HCT116 (cell line): ENCODE measurements at regions not wholly inside any gene's neighbourhood (a gene's known extent, or its start where the extent isn't known, plus 50 kb on each side); places are given as distances from the start of the nearest gene placed in this dataset.

Experiments used
- ATAC-seq: fragments of 200-7000 bp; cut with Tn5 transposase; 2 replicates; pipeline ENCODE4 v1.9.1; 2020; ENCODE audit warnings: mild to moderate bottlenecking, moderate library complexity
- BruUV-seq: library from RNA; stranded (reverse); fragments of 400-500 nt; replicated peaks from 2 replicates; lab custom pipeline; 2021; lab: Mats Ljungman, UMichigan
- CTCF ChIA-PET: fragments of 300-600 bp; sonication (Branson Sonifier 250); formaldehyde crosslinking; loops from one replicate; lab custom pipeline; 2021; ENCODE audit warnings: antibody characterized with exemption; lab: Charles Lee
- POLR2A ChIA-PET: fragments of 300-600, 350-600 bp; sonication (Branson Sonifier 250); formaldehyde crosslinking; loops from one replicate; lab custom pipeline; 2021; ENCODE audit warnings: antibody characterized with exemption; lab: Charles Lee
- RAD21 ChIA-PET, 2 experiments: fragments of 300-600 bp; sonication (Branson Sonifier 250); formaldehyde crosslinking; loops; one replicate each; lab custom pipeline; 2023; ENCODE audit warnings: low total read pairs in 2 of 2; ENCODE audit not compliant: uncharacterized antibody in 2 of 2, unreplicated experiment in 2 of 2, low non-redundant PET in 1 of 2; lab: Charles Lee
- DNase-seq: peaks from one replicate; pipeline ENCODE4 v3.0.0-alpha.2; 2010; ENCODE audit warnings: low read depth, low spot score
- H2AFZ ChIP-seq: fragments of 200-600 bp; shearing (Covaris generic), sonication (generic); 2 replicates; pipeline ENCODE4 v1.6.1; 2017; ENCODE audit warnings: low read depth, mixed run types, mixed read lengths, antibody characterized with exemption, low read length; ENCODE audit not compliant: poor library complexity, severe bottlenecking
- H3K27ac ChIP-seq: 2 replicates; pipeline ENCODE4 v1.5.1; 2012; ENCODE audit warnings: low read depth, low read length
- H3K27me3 ChIP-seq: fragments of 200-600 bp; sonication (generic); 2 replicates; pipeline ENCODE4 v1.6.1; 2016; ENCODE audit warnings: mixed run types, low read length, mixed read lengths; ENCODE audit not compliant: insufficient read depth
- H3K36me3 ChIP-seq, 2 experiments: fragments of 200-500 bp in 1 of 2; fragments of 200-600 bp in 1 of 2; sonication (Bioruptor generic) in 1 of 2; sonication (generic) in 1 of 2; 2 replicates each; pipeline versions ENCODE4 v1.5.1 to v1.6.1; 2014 to 2016; ENCODE audit warnings: low read length in 2 of 2, inconsistent platforms in 1 of 2, mixed read lengths in 1 of 2, mixed run types in 1 of 2; ENCODE audit not compliant: insufficient read depth in 2 of 2, control insufficient read depth in 1 of 2
- H3K4me1 ChIP-seq, 2 experiments: fragments of 200-600 bp in 1 of 2; sonication (generic) in 1 of 2; 2 replicates each; pipeline versions ENCODE4 v1.5.1 to v1.6.1; 2012 to 2017; ENCODE audit warnings: low read length in 2 of 2, inconsistent platforms in 1 of 2, mild to moderate bottlenecking in 1 of 2, mixed read lengths in 1 of 2, mixed run types in 1 of 2, moderate library complexity in 1 of 2; ENCODE audit not compliant: insufficient read depth in 2 of 2, control insufficient read depth in 1 of 2
- H3K4me2 ChIP-seq: fragments of 200-600 bp; sonication (generic); 2 replicates; pipeline ENCODE4 v1.6.1; 2017; ENCODE audit warnings: mixed run types, low read length, mixed read lengths
- H3K4me3 ChIP-seq, 2 experiments: fragments of 200-600 bp in 1 of 2; sonication (generic) in 1 of 2; replicated peaks in 1 of 2; 2 replicates each; pipeline ENCODE4 v1.5.1; 2011 to 2016; ENCODE audit warnings: low read length in 2 of 2, control low read depth in 1 of 2, low read depth in 1 of 2, mild to moderate bottlenecking in 1 of 2, mixed read lengths in 1 of 2, mixed run types in 1 of 2
- H3K79me2 ChIP-seq: fragments of 200-600 bp; sonication (generic); 2 replicates; pipeline ENCODE4 v1.6.1; 2017; ENCODE audit warnings: mild to moderate bottlenecking, mixed run types, low read length, moderate library complexity, mixed read lengths; ENCODE audit not compliant: insufficient read depth
- H3K9ac ChIP-seq: fragments of 200-600 bp; sonication (generic); 2 replicates; pipeline ENCODE4 v1.6.1; 2016; ENCODE audit warnings: low read length, mixed read lengths
- H3K9me2 ChIP-seq: fragments of 200-600 bp; sonication (generic), shearing (Covaris generic); 2 replicates; pipeline ENCODE4 v1.6.1; 2017; ENCODE audit warnings: mixed run types, mild to moderate bottlenecking, moderate library complexity; ENCODE audit not compliant: insufficient read depth
- H3K9me3 ChIP-seq, 2 experiments: fragments of 200-500 bp in 1 of 2; fragments of 200-600 bp in 1 of 2; sonication (Bioruptor generic) in 1 of 2; sonication (generic) in 1 of 2; 2 replicates each; pipeline ENCODE4 v1.6.1; 2014 to 2017; ENCODE audit warnings: low read length in 2 of 2, mixed read lengths in 2 of 2, inconsistent platforms in 1 of 2, low read depth in 1 of 2, mild to moderate bottlenecking in 1 of 2, mixed run types in 1 of 2, moderate library complexity in 1 of 2; ENCODE audit not compliant: control insufficient read depth in 1 of 2, insufficient read depth in 1 of 2
- H4K20me1 ChIP-seq: fragments of 200-600 bp; sonication (generic), shearing (Covaris generic); 2 replicates; pipeline ENCODE4 v1.6.1; 2017; ENCODE audit warnings: mixed run types, mild to moderate bottlenecking, moderate library complexity; ENCODE audit not compliant: insufficient read depth
- CBX3 ChIP-seq: IDR thresholded peaks from 2 replicates; pipeline ENCODE4 v1.6.1; 2012; ENCODE audit warnings: low read depth
- CEBPB ChIP-seq: IDR thresholded peaks from 2 replicates; pipeline ENCODE4 v1.6.1; 2012; ENCODE audit warnings: low read depth
- EGR1 ChIP-seq: IDR thresholded peaks from 2 replicates; pipeline ENCODE4 v1.6.1; 2012; ENCODE audit warnings: low read depth
- EZH2 ChIP-seq: fragments of 200-600 bp; sonication (generic); IDR thresholded peaks from 2 replicates; pipeline ENCODE4 v1.6.1; 2017; ENCODE audit warnings: antibody characterized with exemption, mixed run types
- EZH2phosphoT487 ChIP-seq: fragments of 200-600 bp; IDR thresholded peaks from 2 replicates; pipeline ENCODE4 v1.6.1; 2018; ENCODE audit warnings: antibody characterized with exemption, borderline replicate concordance
- JUND ChIP-seq: IDR thresholded peaks from 2 replicates; pipeline ENCODE4 v1.6.1; 2012
- POLR2AphosphoS5 ChIP-seq: IDR thresholded peaks from 2 replicates; pipeline ENCODE4 v1.6.1; 2011; ENCODE audit warnings: mild to moderate bottlenecking, low read depth, low read length, moderate library complexity
- RAD21 ChIP-seq: IDR thresholded peaks from 2 replicates; pipeline ENCODE4 v1.6.1; 2012; ENCODE audit warnings: low read depth, mild to moderate bottlenecking
- SIN3A ChIP-seq: IDR thresholded peaks from 2 replicates; pipeline ENCODE4 v1.6.1; 2012; ENCODE audit warnings: low read depth
- SP1 ChIP-seq: IDR thresholded peaks from 2 replicates; pipeline ENCODE4 v1.6.1; 2012; ENCODE audit warnings: low read depth
- SRF ChIP-seq: IDR thresholded peaks from 2 replicates; pipeline ENCODE4 v1.6.1; 2012; ENCODE audit warnings: low read depth
- YY1 ChIP-seq: IDR thresholded peaks from 2 replicates; pipeline ENCODE4 v1.6.1; 2011; ENCODE audit warnings: low read length, low read depth, moderate library complexity, mild to moderate bottlenecking; ENCODE audit not compliant: insufficient replicate concordance; ENCODE audit errors: extremely low read depth
- ZNF274 ChIP-seq: fragments of 200-500 bp; sonication (Bioruptor generic); IDR thresholded peaks from 2 replicates; pipeline ENCODE4 v1.6.1; 2014; ENCODE audit warnings: mild to moderate bottlenecking, low read depth, low read length, inconsistent platforms
- intact Hi-C: fragments of 100-400 bp; cut with micrococcal nuclease; formaldehyde crosslinking; loops from 2 replicates; pipeline ENCODE4 v1.10.0; 2022
- TF ChIP-seq, protein P1 (sequence below), 3 experiments: fragments of 200-600 bp in 1 of 3; sonication (generic) in 1 of 3; IDR thresholded peaks in 2 of 3; conservative IDR thresholded peaks in 1 of 3; 2 replicates each; pipeline ENCODE4 v1.5.1; 2012 to 2017; ENCODE audit warnings: low read depth in 2 of 3, low read length in 2 of 3, antibody characterized with exemption in 1 of 3, borderline replicate concordance in 1 of 3, control low read depth in 1 of 3, mild to moderate bottlenecking in 1 of 3, mixed read lengths in 1 of 3, mixed run types in 1 of 3, moderate library complexity in 1 of 3; ENCODE audit not compliant: insufficient read depth in 1 of 3
- TF ChIP-seq, protein P2 (sequence below): IDR thresholded peaks from 2 replicates; pipeline ENCODE4 v1.6.1; 2011; ENCODE audit warnings: mild to moderate bottlenecking, low read length, moderate library complexity; ENCODE audit not compliant: insufficient replicate concordance; ENCODE audit errors: extremely low read depth
- TF ChIP-seq, protein P3 (sequence below): IDR thresholded peaks from 2 replicates; pipeline ENCODE4 v1.6.1; 2012

DNA sequence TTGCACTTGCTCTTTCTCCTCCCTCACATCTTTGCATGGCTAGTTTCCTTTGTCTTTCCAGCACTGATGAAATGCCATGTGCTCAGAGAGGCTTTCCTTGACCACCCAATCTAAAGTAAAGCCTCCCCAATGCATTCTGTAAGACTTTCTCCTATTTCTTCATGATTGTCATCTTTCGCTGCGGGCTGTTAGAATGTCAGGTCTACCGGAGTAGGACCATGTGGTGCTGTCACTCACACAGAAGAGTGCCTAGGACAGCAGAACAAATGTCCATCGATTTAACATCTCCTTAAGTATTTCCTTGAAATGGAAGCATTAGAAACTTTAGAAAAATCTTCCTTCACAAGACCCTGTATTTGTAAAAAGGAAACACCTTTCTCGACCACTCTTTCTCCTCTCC, 99.9 kb upstream of the TMC3 start:
- Histone ChIP-seq H3K4me2 (no peak overlapping the region), H3K4me3 (no peak overlapping the region), H3K27ac (no peak overlapping the region), H3K79me2 (no peaks in the 10 kb centered on the region), H3K4me1 (no peaks in the 10 kb centered on the region), H3K9ac (no peak overlapping the region), H3K9me3 (no peaks in the 10 kb centered on the region), H3K9me2 (no peaks in the 10 kb centered on the region), H3K27me3 (peaks cover 30% of the 10 kb centered on the region; the same call in 1 of the 2 replicates), H2AFZ (no peak overlapping the region), H4K20me1 (no peaks in the 10 kb centered on the region), H3K36me3 (no peaks in the 10 kb centered on the region)
- ChIA-PET CTCF (no interaction called here), POLR2A (no interaction called here), RAD21 (no interaction called here)
- DNase-seq (no peak), ATAC-seq (no peak)
- TF ChIP-seq SIN3A (no peak), SRF (no peak), YY1 (no peak), SP1 (no peak), JUND (no peak), EGR1 (no peak), EZH2 (no peak), ZNF274 (no peak), POLR2AphosphoS5 (no peak), EZH2phosphoT487 (no peak), CEBPB (no peak), RAD21 (no peak), CBX3 (no peak)
- TF ChIP-seq, protein P1, sequence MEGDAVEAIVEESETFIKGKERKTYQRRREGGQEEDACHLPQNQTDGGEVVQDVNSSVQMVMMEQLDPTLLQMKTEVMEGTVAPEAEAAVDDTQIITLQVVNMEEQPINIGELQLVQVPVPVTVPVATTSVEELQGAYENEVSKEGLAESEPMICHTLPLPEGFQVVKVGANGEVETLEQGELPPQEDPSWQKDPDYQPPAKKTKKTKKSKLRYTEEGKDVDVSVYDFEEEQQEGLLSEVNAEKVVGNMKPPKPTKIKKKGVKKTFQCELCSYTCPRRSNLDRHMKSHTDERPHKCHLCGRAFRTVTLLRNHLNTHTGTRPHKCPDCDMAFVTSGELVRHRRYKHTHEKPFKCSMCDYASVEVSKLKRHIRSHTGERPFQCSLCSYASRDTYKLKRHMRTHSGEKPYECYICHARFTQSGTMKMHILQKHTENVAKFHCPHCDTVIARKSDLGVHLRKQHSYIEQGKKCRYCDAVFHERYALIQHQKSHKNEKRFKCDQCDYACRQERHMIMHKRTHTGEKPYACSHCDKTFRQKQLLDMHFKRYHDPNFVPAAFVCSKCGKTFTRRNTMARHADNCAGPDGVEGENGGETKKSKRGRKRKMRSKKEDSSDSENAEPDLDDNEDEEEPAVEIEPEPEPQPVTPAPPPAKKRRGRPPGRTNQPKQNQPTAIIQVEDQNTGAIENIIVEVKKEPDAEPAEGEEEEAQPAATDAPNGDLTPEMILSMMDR (IDR thresholded peaks at IDR 0.05 in 2 of 3, conservative IDR thresholded peaks at IDR 0.05 in 1 of 3; ENCODE audit: borderline replicate concordance in 1 of 3, insufficient read depth in 1 of 3, low read depth in 2 of 3, low read length in 2 of 3): no peak
- TF ChIP-seq, protein P2, sequence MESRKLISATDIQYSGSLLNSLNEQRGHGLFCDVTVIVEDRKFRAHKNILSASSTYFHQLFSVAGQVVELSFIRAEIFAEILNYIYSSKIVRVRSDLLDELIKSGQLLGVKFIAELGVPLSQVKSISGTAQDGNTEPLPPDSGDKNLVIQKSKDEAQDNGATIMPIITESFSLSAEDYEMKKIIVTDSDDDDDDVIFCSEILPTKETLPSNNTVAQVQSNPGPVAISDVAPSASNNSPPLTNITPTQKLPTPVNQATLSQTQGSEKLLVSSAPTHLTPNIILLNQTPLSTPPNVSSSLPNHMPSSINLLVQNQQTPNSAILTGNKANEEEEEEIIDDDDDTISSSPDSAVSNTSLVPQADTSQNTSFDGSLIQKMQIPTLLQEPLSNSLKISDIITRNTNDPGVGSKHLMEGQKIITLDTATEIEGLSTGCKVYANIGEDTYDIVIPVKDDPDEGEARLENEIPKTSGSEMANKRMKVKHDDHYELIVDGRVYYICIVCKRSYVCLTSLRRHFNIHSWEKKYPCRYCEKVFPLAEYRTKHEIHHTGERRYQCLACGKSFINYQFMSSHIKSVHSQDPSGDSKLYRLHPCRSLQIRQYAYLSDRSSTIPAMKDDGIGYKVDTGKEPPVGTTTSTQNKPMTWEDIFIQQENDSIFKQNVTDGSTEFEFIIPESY: no peak
- TF ChIP-seq, protein P3, sequence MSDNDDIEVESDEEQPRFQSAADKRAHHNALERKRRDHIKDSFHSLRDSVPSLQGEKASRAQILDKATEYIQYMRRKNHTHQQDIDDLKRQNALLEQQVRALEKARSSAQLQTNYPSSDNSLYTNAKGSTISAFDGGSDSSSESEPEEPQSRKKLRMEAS: no peak
- intact Hi-C loops: loop anchor here (10.0 kb wide), 1 partner anchor 281 kb away; no protein-coding TSS in a partner anchor
- BruUV-seq: no TSS peak
